Panc1 (cell line): ENCODE measurements at regions not wholly inside any gene's neighbourhood (a gene's known extent, or its start where the extent isn't known, plus 50 kb on each side); places are given as distances from the start of the nearest gene placed in this dataset.

Experiments used
- ATAC-seq: fragments of 200-7000 bp; cut with Tn5 transposase; 2 replicates; pipeline ENCODE4 v1.9.1; 2020; ENCODE audit warnings: mild to moderate bottlenecking, moderate library complexity
- BruUV-seq: library from RNA; stranded (reverse); fragments of 400-500 nt; replicated peaks from 2 replicates; lab custom pipeline; 2021; lab: Mats Ljungman, UMichigan
- CTCF ChIA-PET: fragments of 300-600 bp; sonication (Branson Sonifier 250); formaldehyde crosslinking; loops from one replicate; lab custom pipeline; 2022; ENCODE audit warnings: antibody characterized with exemption; lab: Charles Lee
- POLR2A ChIA-PET: fragments of 300-600 bp; sonication (Branson Sonifier 250); formaldehyde crosslinking; loops from one replicate; lab custom pipeline; 2022; ENCODE audit warnings: antibody characterized with exemption; lab: Charles Lee
- DNase-seq: peaks from one replicate; pipeline ENCODE4 v3.0.0-alpha.2; 2010; ENCODE audit warnings: low read depth, low spot score
- H3K27ac ChIP-seq: 2 replicates; pipeline ENCODE4 v1.5.1; 2011; ENCODE audit warnings: mild to moderate bottlenecking, low read length, inconsistent platforms
- H3K27me3 ChIP-seq: fragments of 200-500 bp; sonication (Bioruptor generic); 2 replicates; pipeline ENCODE4 v1.6.0; 2014; ENCODE audit warnings: low read length, inconsistent platforms; ENCODE audit not compliant: control insufficient read depth, insufficient read depth
- H3K36me3 ChIP-seq: fragments of 200-500 bp; sonication (Bioruptor generic); 2 replicates; pipeline ENCODE4 v1.5.1; 2014; ENCODE audit warnings: inconsistent platforms, mild to moderate bottlenecking, low read length, moderate library complexity; ENCODE audit not compliant: control insufficient read depth, insufficient read depth
- H3K4me1 ChIP-seq: 2 replicates; pipeline ENCODE4 v1.5.1; 2011; ENCODE audit warnings: inconsistent platforms, mild to moderate bottlenecking, low read length, moderate library complexity; ENCODE audit not compliant: control insufficient read depth, insufficient read depth
- H3K4me3 ChIP-seq, 2 experiments: 2 replicates each; pipeline ENCODE4 v1.5.1; 2011 to 2012; ENCODE audit warnings: low read depth in 2 of 2, low read length in 2 of 2, mild to moderate bottlenecking in 2 of 2, inconsistent platforms in 1 of 2, moderate library complexity in 1 of 2
- H3K9me3 ChIP-seq: fragments of 200-500 bp; sonication (Bioruptor generic); 2 replicates; pipeline ENCODE4 v1.5.1; 2014; ENCODE audit warnings: low read depth, mild to moderate bottlenecking, inconsistent platforms, low read length, moderate library complexity; ENCODE audit not compliant: control insufficient read depth, insufficient read depth
- CTCF ChIP-seq: fragments of 450-650 bp; IDR thresholded peaks from 2 replicates; pipeline ENCODE4 v1.5.1; 2017; ENCODE audit warnings: mild to moderate bottlenecking
- POLR2AphosphoS5 ChIP-seq: IDR thresholded peaks from 2 replicates; pipeline ENCODE4 v1.6.1; 2012; ENCODE audit warnings: mild to moderate bottlenecking, low read depth, low read length, moderate library complexity
- REST ChIP-seq, 2 experiments: IDR thresholded peaks; 2 replicates each; pipeline ENCODE4 v1.6.1; 2011 to 2012; ENCODE audit warnings: low read depth in 2 of 2, control low read depth in 1 of 2, low read length in 1 of 2, mild to moderate bottlenecking in 1 of 2, moderate library complexity in 1 of 2; ENCODE audit not compliant: insufficient read depth in 1 of 2
- SIN3A ChIP-seq: IDR thresholded peaks from 2 replicates; pipeline ENCODE4 v1.6.1; 2012; ENCODE audit warnings: low read depth, mild to moderate bottlenecking, low read length, moderate library complexity, borderline replicate concordance; ENCODE audit not compliant: insufficient read depth
- TCF7L2 ChIP-seq: IDR thresholded peaks from 2 replicates; pipeline ENCODE4 v1.6.1; 2011; ENCODE audit warnings: mild to moderate bottlenecking, low read depth, low read length, inconsistent platforms
- in situ Hi-C: cut with HindIII; loops from 2 replicates; pipeline ENCODE4 v1.10.0; 2016; ENCODE audit warnings: low sequenced_read_pairs, low pct_unique_long_range_greater_than_20kb
- intact Hi-C: fragments of 100-400 bp; cut with micrococcal nuclease; formaldehyde crosslinking; loops from one replicate; pipeline ENCODE4 v1.10.0; 2022; ENCODE audit not compliant: unreplicated experiment

- CTCF ChIA-PET, result no interaction called here
- in situ Hi-C loops, result no loop called here
These were observed 143.6 kb upstream of the LMO4 start for GRCh38 chr1:87185077-87185476.

GRCh38 chr1:87186346-87186745 is 142.3 kb upstream of the LMO4 start:
- no peaks in the 10 kb centered on the region for H3K4me1 ChIP-seq
- H3K27me3 ChIP-seq, result peaks cover 6% of the 10 kb centered on the region; the same call in 1 of the 2 replicates
- H3K4me3 ChIP-seq, result no peak overlapping the region
- H3K9me3 ChIP-seq, result no peaks in the 10 kb centered on the region
- TF ChIP-seq SIN3A, result no peak
- no peak for TF ChIP-seq CTCF
- TF ChIP-seq TCF7L2, result no peak
- BruUV-seq, result no TSS peak
- ChIA-PET POLR2A (no interaction called here), CTCF (no interaction called here)
- intact Hi-C loops (no loop called here), in situ Hi-C loops (no loop called here)
- no peak overlapping the region for H3K27ac ChIP-seq
- DNase-seq (no peak), ATAC-seq (no peak)
- H3K36me3 ChIP-seq, result no peaks in the 10 kb centered on the region

More at GRCh38 chr1:87185077-87185476, 143.6 kb upstream of the LMO4 start:
- intact Hi-C loops, result no loop called here
- ATAC-seq, result no peak
- H3K4me1 ChIP-seq, result no peaks in the 10 kb centered on the region
- no peak overlapping the region for H3K4me3 ChIP-seq
- POLR2A ChIA-PET, result no interaction called here
- no peaks in the 10 kb centered on the region for H3K36me3 ChIP-seq
- peaks cover 13% of the 10 kb centered on the region for H3K27me3 ChIP-seq
- H3K27ac ChIP-seq, result no peak overlapping the region
- BruUV-seq, result no TSS peak
- DNase-seq, result no peak
- no peaks in the 10 kb centered on the region for H3K9me3 ChIP-seq
- no peak for TF ChIP-seq TCF7L2

GRCh38 chr1:87188640-87189039 is 140.0 kb upstream of the LMO4 start:
- no peak for ATAC-seq
- TF ChIP-seq SIN3A, result no peak
- TF ChIP-seq REST (IDR thresholded peaks at IDR 0.05; ENCODE audit: insufficient read depth in 1 of 2, low read depth in 2 of 2, low read length in 1 of 2), result no peak
- TF ChIP-seq POLR2AphosphoS5, result no peak
- TF ChIP-seq CTCF, result no peak
- no peak for TF ChIP-seq TCF7L2
- in situ Hi-C loops, result no loop called here
- CTCF ChIA-PET, result no interaction called here
- POLR2A ChIA-PET, result no interaction called here
- Histone ChIP-seq H3K27me3 (peaks cover 5% of the 10 kb centered on the region; the same call in 1 of the 2 replicates), H3K36me3 (no peaks in the 10 kb centered on the region), H3K4me3 (no peak overlapping the region), H3K9me3 (no peaks in the 10 kb centered on the region), H3K4me1 (no peaks in the 10 kb centered on the region), H3K27ac (no peak overlapping the region)
- DNase-seq, result no peak
- BruUV-seq, result no TSS peak
- intact Hi-C loops, result no loop called here
